GM18519 (cell line): ENCODE measurements at regions not wholly inside any gene's neighbourhood (a gene's known extent, or its start where the extent isn't known, plus 50 kb on each side); places are given as distances from the start of the nearest gene placed in this dataset.
A peak's percentile ranks its signal among the peaks of the same experiment; 100 is the strongest.

Source experiments
- ATAC-seq: cut with Tn5 transposase; IDR thresholded peaks from one replicate; pipeline ENCODE4 v1.9.1; 2021; ENCODE audit warnings: mild to moderate bottlenecking, moderate library complexity; ENCODE audit not compliant: unreplicated experiment, low FRiP score

GRCh38 chr4:185966549-185966948 is 102.4 kb upstream of the TLR3 start:
- no peak for ATAC-seq

GRCh38 chr4:185966997-185967775 is 101.8 kb upstream of the TLR3 start:
- ATAC-seq: no peak

GRCh38 chr4:185969657-185970056 is 99.3 kb upstream of the TLR3 start:
- ATAC-seq: no peak

GRCh38 chr4:185987961-185988627 is 80.9 kb upstream of the TLR3 start:
- no peak for ATAC-seq

GRCh38 chr4:185991770-185992169 is 77.2 kb upstream of the TLR3 start:
- peak; percentile 75 for ATAC-seq

- no peak for ATAC-seq
Measured at GRCh38 chr4:185992585-185992984, 76.4 kb upstream of the TLR3 start.

- ATAC-seq: no peak
Measured at GRCh38 chr4:185993328-185993973, 75.5 kb upstream of the TLR3 start.

GRCh38 chr4:185994750-185995149 is 74.2 kb upstream of the TLR3 start:
- ATAC-seq: no peak

GRCh38 chr4:185995665-185996064 is 73.3 kb upstream of the TLR3 start:
- ATAC-seq: no peak

GRCh38 chr4:185997296-185997695 is 71.7 kb upstream of the TLR3 start:
- no peak for ATAC-seq

- no peak for ATAC-seq
Measured at GRCh38 chr4:185998791-185999190, 70.2 kb upstream of the TLR3 start.

- no peak for ATAC-seq
Measured at GRCh38 chr4:185999207-185999606, 69.7 kb upstream of the TLR3 start.

GRCh38 chr4:186002853-186003252 is 66.1 kb upstream of the TLR3 start:
- no peak for ATAC-seq

- ATAC-seq: no peak
Measured at GRCh38 chr4:186003746-186004145, 65.2 kb upstream of the TLR3 start.

- no peak for ATAC-seq
Measured at GRCh38 chr4:186008057-186008456, 60.9 kb upstream of the TLR3 start.

GRCh38 chr4:186009976-186010375 is 59.0 kb upstream of the TLR3 start:
- ATAC-seq: no peak

- no peak for ATAC-seq
Measured at GRCh38 chr4:186010821-186011220, 58.1 kb upstream of the TLR3 start.

- ATAC-seq: no peak
Measured at GRCh38 chr4:186012071-186012470, 56.9 kb upstream of the TLR3 start.

- no peak for ATAC-seq
Measured at GRCh38 chr4:186013419-186014186, 55.4 kb upstream of the TLR3 start.

GRCh38 chr4:186015212-186015817 is 53.6 kb upstream of the TLR3 start:
- ATAC-seq: no peak
